ENCODE measurements at regions not wholly inside any gene's neighbourhood (a gene's known extent, or its start where the extent isn't known, plus 50 kb on each side); places are given as distances from the start of the nearest gene placed in this dataset.

GRCh38 chr12:60240891-60241290 lies 645.1 kb downstream of the SLC16A7 start:
- ATAC-seq: no peak
- ChIA-PET POLR2A (no interaction called here), RAD21 (ENCODE audit: low non-redundant PET in 1 of 2, low total read pairs in 2 of 2, uncharacterized antibody in 2 of 2, unreplicated experiment in 2 of 2) (no interaction called here), CTCF (no interaction called here)
- no peak overlapping the region for H3K9ac ChIP-seq (ENCODE audit: low read length)
- no peak overlapping the region for H3K4me3 ChIP-seq (replicated peaks in 1 of 2; ENCODE audit: low read depth in 1 of 2, low read length in 2 of 2)
- intact Hi-C loops (cut with micrococcal nuclease): no loop called here
- H3K4me2 ChIP-seq (ENCODE audit: low read length): no peak overlapping the region
- H4K20me1 ChIP-seq (ENCODE audit: insufficient read depth): no peaks in the 10 kb centered on the region
- no peak overlapping the region for H2AFZ ChIP-seq (ENCODE audit: low read depth, low read length, poor library complexity, severe bottlenecking)
- no peak for DNase-seq (ENCODE audit: low read depth, low spot score)
- H3K9me3 ChIP-seq (ENCODE audit: control insufficient read depth in 1 of 2, insufficient read depth in 1 of 2, low read depth in 1 of 2, low read length in 2 of 2): no peaks in the 10 kb centered on the region
- no TSS peak for BruUV-seq (replicated peaks)
- H3K36me3 ChIP-seq (ENCODE audit: control insufficient read depth in 1 of 2, insufficient read depth in 2 of 2, low read length in 2 of 2): no peaks in the 10 kb centered on the region
- H3K9me2 ChIP-seq (ENCODE audit: insufficient read depth): no peaks in the 10 kb centered on the region
- H3K27me3 ChIP-seq (ENCODE audit: insufficient read depth, low read length): no peaks in the 10 kb centered on the region
- no peaks in the 10 kb centered on the region for H3K79me2 ChIP-seq (ENCODE audit: insufficient read depth, low read length)
- TF ChIP-seq FOSL1 (IDR thresholded peaks at IDR 0.05; ENCODE audit: low read depth) (no peak), ATF3 (IDR thresholded peaks at IDR 0.05) (no peak), MAX (IDR thresholded peaks at IDR 0.05) (no peak), POLR2A (IDR thresholded peaks at IDR 0.05; ENCODE audit: borderline replicate concordance, extremely low read depth, insufficient read depth, insufficient read length) (no peak)
- no peak overlapping the region for H3K27ac ChIP-seq (ENCODE audit: low read depth, low read length)
- no peaks in the 10 kb centered on the region for H3K4me1 ChIP-seq (ENCODE audit: control insufficient read depth in 1 of 2, insufficient read depth in 2 of 2, low read length in 2 of 2)

- BruUV-seq (replicated peaks): no TSS peak
- no peak overlapping the region for H3K27ac ChIP-seq (ENCODE audit: low read depth, low read length)
- H3K9me2 ChIP-seq (ENCODE audit: insufficient read depth): no peaks in the 10 kb centered on the region
- ChIA-PET POLR2A (no interaction called here), CTCF (no interaction called here), RAD21 (ENCODE audit: low non-redundant PET in 1 of 2, low total read pairs in 2 of 2, uncharacterized antibody in 2 of 2, unreplicated experiment in 2 of 2) (no interaction called here)
- ATAC-seq: no peak
- no peaks in the 10 kb centered on the region for H3K27me3 ChIP-seq (ENCODE audit: insufficient read depth, low read length)
- no peak for DNase-seq (ENCODE audit: low read depth, low spot score)
- no peak overlapping the region for H3K4me2 ChIP-seq (ENCODE audit: low read length)
- H3K4me3 ChIP-seq (replicated peaks in 1 of 2; ENCODE audit: low read depth in 1 of 2, low read length in 2 of 2): no peak overlapping the region
- TF ChIP-seq EGR1 (IDR thresholded peaks at IDR 0.05; ENCODE audit: low read depth): no peak
- H3K79me2 ChIP-seq (ENCODE audit: insufficient read depth, low read length): no peaks in the 10 kb centered on the region
- H4K20me1 ChIP-seq (ENCODE audit: insufficient read depth): no peaks in the 10 kb centered on the region
- no peaks in the 10 kb centered on the region for H3K36me3 ChIP-seq (ENCODE audit: control insufficient read depth in 1 of 2, insufficient read depth in 2 of 2, low read length in 2 of 2)
- no peaks in the 10 kb centered on the region for H3K4me1 ChIP-seq (ENCODE audit: control insufficient read depth in 1 of 2, insufficient read depth in 2 of 2, low read length in 2 of 2)
- H2AFZ ChIP-seq (ENCODE audit: low read depth, low read length, poor library complexity, severe bottlenecking): no peak overlapping the region
- intact Hi-C loops (cut with micrococcal nuclease): no loop called here
- no peaks in the 10 kb centered on the region for H3K9me3 ChIP-seq (ENCODE audit: control insufficient read depth in 1 of 2, insufficient read depth in 1 of 2, low read depth in 1 of 2, low read length in 2 of 2)
- no peak overlapping the region for H3K9ac ChIP-seq (ENCODE audit: low read length)
Measured at GRCh38 chr12:60251091-60251490, 655.3 kb downstream of the SLC16A7 start.
